K562 (cell line): ENCODE measurements at regions not wholly inside any gene's neighbourhood (a gene's known extent, or its start where the extent isn't known, plus 50 kb on each side); places are given as distances from the start of the nearest gene placed in this dataset.

Source experiments
- ATAC-seq: fragments of 200-7000 bp; cut with Tn5 transposase; 3 replicates; pipeline ENCODE4 v1.9.1; 2020; ENCODE audit warnings: moderate library complexity
- BruUV-seq: library from RNA; stranded (reverse); fragments of 400-500 nt; replicated peaks from 2 replicates; lab custom pipeline; 2021; lab: Mats Ljungman, UMichigan
- CTCF ChIA-PET: fragments of 300-600 bp; formaldehyde crosslinking; extraction: SDS; loops from one replicate; lab custom pipeline; 2021; ENCODE audit warnings: low intra/inter-chr PET ratio; lab: Yijun Ruan, JAX
- POLR2A ChIA-PET: fragments of 300-600, 350-650 bp; sonication (Branson Sonifier 250); formaldehyde crosslinking; extraction: SDS; loops from one replicate; lab custom pipeline; 2021; ENCODE audit warnings: antibody characterized with exemption, inconsistent platforms; lab: Yijun Ruan, JAX
- DNase-seq, 4 experiments: peaks; one replicate each; pipeline versions ENCODE4 v3.0.0 to v3.0.0-alpha.2; 2011 to 2018; ENCODE audit warnings: low spot score in 3 of 4, mixed read lengths in 3 of 4; ENCODE audit errors: extremely low read depth in 1 of 4
- FAIRE-seq: peaks from 2 replicates; lab custom pipeline; 2011; peaks lifted over from hg19 to GRCh38; lab: Jason Lieb, UNC
- H2AFZ ChIP-seq: 2 replicates; pipeline ENCODE4 v1.6.0; 2011; ENCODE audit warnings: low read depth, low read length, control low read depth, inconsistent platforms
- H3K27ac ChIP-seq: fragments of 200-600 bp; 3 replicates; pipeline ENCODE4 v1.8.0; 2011; ENCODE audit warnings: low read depth, mild to moderate bottlenecking, control low read depth, inconsistent platforms, low read length, moderate library complexity, mixed read lengths; ENCODE audit errors: extremely low read depth
- H3K27me3 ChIP-seq, 2 experiments: fragments of 300-600 bp in 1 of 2; 2 replicates in 1 of 2; 3 replicates in 1 of 2; pipeline versions ENCODE4 v1.6.0 to v1.8.0; 2011; ENCODE audit warnings: inconsistent platforms in 2 of 2, low read length in 2 of 2, mild to moderate bottlenecking in 1 of 2, mixed read lengths in 1 of 2, moderate library complexity in 1 of 2; ENCODE audit not compliant: control insufficient read depth in 2 of 2, insufficient read depth in 2 of 2
- H3K36me3 ChIP-seq: fragments of 300-600 bp; 3 replicates; pipeline ENCODE4 v1.8.0; 2011; ENCODE audit warnings: mild to moderate bottlenecking, low read length, inconsistent platforms; ENCODE audit not compliant: control insufficient read depth, insufficient read depth
- H3K4me1 ChIP-seq, 2 experiments: fragments of 200-600 bp in 1 of 2; replicated peaks in 1 of 2; 2 replicates in 1 of 2; 3 replicates in 1 of 2; pipeline versions ENCODE4 v1.5.1 to v1.8.0; 2011; ENCODE audit warnings: inconsistent platforms in 2 of 2, low read length in 2 of 2, mild to moderate bottlenecking in 1 of 2, mixed read lengths in 1 of 2, moderate library complexity in 1 of 2; ENCODE audit not compliant: control insufficient read depth in 2 of 2, insufficient read depth in 2 of 2
- H3K4me2 ChIP-seq: 2 replicates; pipeline ENCODE4 v1.6.1; 2011; ENCODE audit warnings: low read length, control low read depth, inconsistent platforms, mixed read lengths; ENCODE audit not compliant: insufficient read depth
- H3K4me3 ChIP-seq: fragments of 200-600 bp; sonication (generic), shearing (Covaris generic); 2 replicates; pipeline ENCODE4 v1.5.1; 2016; ENCODE audit warnings: control low read depth, inconsistent platforms
- H3K79me2 ChIP-seq: fragments of 200-600 bp; 3 replicates; pipeline ENCODE4 v1.8.0; 2011; ENCODE audit warnings: low read length, inconsistent platforms; ENCODE audit not compliant: control insufficient read depth, insufficient read depth
- H3K9ac ChIP-seq, 2 experiments: 2 replicates each; pipeline versions ENCODE4 v1.6.0 to v1.6.1; 2011; ENCODE audit warnings: low read depth in 2 of 2, low read length in 2 of 2, control low read depth in 1 of 2, inconsistent platforms in 1 of 2, mild to moderate bottlenecking in 1 of 2, mixed read lengths in 1 of 2; ENCODE audit not compliant: insufficient read depth in 1 of 2
- H3K9me1 ChIP-seq: one replicate; pipeline ENCODE4 v1.6.0; 2011; ENCODE audit warnings: inconsistent platforms, mild to moderate bottlenecking, low read length, moderate library complexity; ENCODE audit not compliant: control insufficient read depth, insufficient read depth
- H3K9me3 ChIP-seq: replicated peaks from 2 replicates; pipeline ENCODE4 v1.5.1; 2011; ENCODE audit warnings: low read depth, low read length, inconsistent platforms; ENCODE audit not compliant: control insufficient read depth, insufficient read depth
- H4K20me1 ChIP-seq: replicated peaks from 2 replicates; pipeline ENCODE4 v1.6.1; 2011; ENCODE audit warnings: low read length, inconsistent platforms, mixed read lengths; ENCODE audit not compliant: control insufficient read depth, insufficient read depth
- CBX8 ChIP-seq: fragments of 200-600 bp; sonication (generic); IDR thresholded peaks from 2 replicates; pipeline ENCODE4 v1.6.1; 2012; ENCODE audit warnings: borderline replicate concordance, mixed run types, low read depth, mild to moderate bottlenecking, moderate library complexity, mixed read lengths, low read length, control low read depth, inconsistent platforms; ENCODE audit not compliant: poor library complexity, severe bottlenecking; ENCODE audit errors: extremely low read depth
- DDX20 ChIP-seq: fragments of 450-650 bp; IDR thresholded peaks from 2 replicates; pipeline ENCODE4 v1.6.1; 2016; ENCODE audit warnings: missing genetic modification characterization, low read depth, mild to moderate bottlenecking, missing compliant biosample characterization, moderate library complexity
- HMGN3 ChIP-seq: IDR thresholded peaks from 2 replicates; pipeline ENCODE4 v1.6.1; 2011; ENCODE audit warnings: borderline replicate concordance, low read depth, mild to moderate bottlenecking, mixed read lengths, low read length; ENCODE audit not compliant: insufficient read length; ENCODE audit errors: extremely low read depth
- KDM1A ChIP-seq, 2 experiments: fragments of 450-650 bp; IDR thresholded peaks; 2 replicates each; pipeline ENCODE4 v1.6.1; 2016; ENCODE audit warnings: mild to moderate bottlenecking in 2 of 2
- KDM4B ChIP-seq, 2 experiments: fragments of 450-650 bp in 1 of 2; sonication (generic) in 1 of 2; IDR thresholded peaks; 2 replicates each; pipeline ENCODE4 v1.6.1; 2016 to 2017; ENCODE audit warnings: borderline replicate concordance in 2 of 2, antibody characterized with exemption in 1 of 2, low read depth in 1 of 2, mild to moderate bottlenecking in 1 of 2
- POU5F1 ChIP-seq: fragments of 150-350 bp; IDR thresholded peaks from 2 replicates; pipeline ENCODE4 v1.6.1; 2014; ENCODE audit warnings: borderline replicate concordance, low read length, low read depth, mild to moderate bottlenecking; ENCODE audit not compliant: partially characterized antibody
- RB1 ChIP-seq: fragments of 450-650 bp; IDR thresholded peaks from 2 replicates; pipeline ENCODE4 v1.6.1; 2017; ENCODE audit warnings: low read depth, mild to moderate bottlenecking
- RUNX1 ChIP-seq: sonication (generic); IDR thresholded peaks from 2 replicates; pipeline ENCODE4 v1.6.1; 2016; ENCODE audit warnings: antibody characterized with exemption, low read depth
- SREBF2 ChIP-seq: sonication (generic); formaldehyde crosslinking; IDR thresholded peaks from 2 replicates; pipeline ENCODE4 v1.4.0; 2020; ENCODE audit warnings: mild to moderate bottlenecking, missing genetic modification reagents
- SRF ChIP-seq, 2 experiments: fragments of 250-450, 450-650 bp in 1 of 2; sonication (Bioruptor Pico) in 1 of 2; sonication (generic) in 1 of 2; formaldehyde crosslinking; IDR thresholded peaks; 2 replicates each; pipeline versions ENCODE4 v1.5.0 to v1.5.1; 2020 to 2022; ENCODE audit warnings: mild to moderate bottlenecking in 1 of 2, missing genetic modification reagents in 1 of 2
- SRSF9 ChIP-seq: fragments of 200-400 bp; formaldehyde crosslinking; IDR thresholded peaks from 2 replicates; pipeline ENCODE4 v1.6.1; 2017; ENCODE audit warnings: low read depth, low read length, borderline replicate concordance
- ZBTB8A ChIP-seq: fragments of 450-650 bp; IDR thresholded peaks from 2 replicates; pipeline ENCODE4 v1.6.1; 2018; ENCODE audit warnings: mild to moderate bottlenecking, moderate library complexity; ENCODE audit not compliant: partially characterized antibody
- ZBTB9 ChIP-seq: fragments of 450-650 bp; formaldehyde crosslinking; IDR thresholded peaks from 2 replicates; pipeline ENCODE4 v1.4.0; 2020; ENCODE audit warnings: mild to moderate bottlenecking, moderate library complexity
- ZNF24 ChIP-seq: fragments of 450-650 bp; IDR thresholded peaks from 2 replicates; pipeline ENCODE4 v1.6.1; 2016
- ZNF384 ChIP-seq: IDR thresholded peaks from 2 replicates; pipeline ENCODE4 v1.6.1; 2012; ENCODE audit warnings: low read depth, low read length, improper control_type of control experiment
- ZNF445 ChIP-seq: fragments of 250-450 bp; sonication (Bioruptor Pico); IDR thresholded peaks from 2 replicates; pipeline ENCODE4 v1.4.0; 2020; ENCODE audit warnings: low read depth, mild to moderate bottlenecking, moderate library complexity
- WGBS: fragments of 100-300 bp; shearing (Covaris generic); methylation state at CpG from one replicate; pipeline ENCODE4 v1.1.6; 2016; ENCODE audit warnings: low coverage, mixed read lengths; ENCODE audit not compliant: insufficient coverage; ENCODE audit errors: missing lambda C conversion rate; 5-methylcytosine and 5-hydroxymethylcytosine counted together
- in situ Hi-C: fragments of 300-500 bp; cut with MboI; formaldehyde crosslinking; loops from 4 replicates; pipeline ENCODE4 v1.15.0; 2018; ENCODE audit warnings: inconsistent platforms, mixed read lengths
- intact Hi-C: fragments of 100-400 bp; cut with micrococcal nuclease; formaldehyde crosslinking; loops from 2 replicates; pipeline ENCODE4 v1.14.2; 2022
- TF ChIP-seq, protein P1 (sequence below), 2 experiments: fragments of 200-800 bp in 1 of 2; sonication (Bioruptor generic) in 1 of 2; sonication (generic) in 1 of 2; formaldehyde crosslinking in 1 of 2; IDR thresholded peaks in 1 of 2; conservative IDR thresholded peaks in 1 of 2; 2 replicates each; pipeline versions ENCODE4 v1.5.0 to v1.6.1; 2016 to 2020; ENCODE audit warnings: missing compliant biosample characterization in 1 of 2, missing genetic modification characterization in 1 of 2, missing genetic modification reagents in 1 of 2
- TF ChIP-seq, protein P2 (sequence below): fragments of 450-650 bp; IDR thresholded peaks from one replicate; pipeline ENCODE4 v1.6.1; 2018; ENCODE audit warnings: mild to moderate bottlenecking, moderate library complexity; ENCODE audit not compliant: partially characterized antibody

DNA sequence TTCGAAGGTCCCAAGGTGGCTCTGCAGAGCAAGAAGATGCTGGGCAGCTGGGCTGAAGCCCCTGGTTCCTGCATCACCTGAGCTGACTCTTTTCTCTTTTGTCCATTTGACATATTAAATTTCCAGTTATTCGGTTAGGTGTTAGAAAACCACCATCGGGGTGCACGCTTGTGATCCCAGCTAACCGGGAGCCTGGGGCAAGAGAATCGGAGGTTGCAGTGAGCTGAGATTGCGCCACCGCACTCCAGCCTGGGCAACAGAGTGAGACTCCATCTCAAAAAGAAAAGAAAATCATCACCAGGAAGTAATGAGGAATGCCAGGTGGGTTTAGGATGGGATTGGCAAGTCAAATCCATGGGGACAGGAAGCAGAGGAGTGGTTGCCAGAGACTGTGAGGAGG, 76.3 kb upstream of the ZC3H12A start:
- intact Hi-C loops, result no loop called here
- no peak for DNase-seq
- 1% methylated on average over 8 of the region's 8 CpGs for WGBS
- peaks cover 21 to 53% of the 10 kb centered on the region in 2 experiments; a peak in 3 of 5 replicates for H3K27me3 ChIP-seq
- no TSS peak for BruUV-seq
- POLR2A ChIA-PET, result no interaction called here
- in situ Hi-C loops, result no loop called here
- H3K4me1 ChIP-seq, result no peaks in the 10 kb centered on the region
- H3K36me3 ChIP-seq, result no peaks in the 10 kb centered on the region
- H3K4me3 ChIP-seq, result no peak overlapping the region
- no peak for FAIRE-seq
- no peaks in the 10 kb centered on the region for H3K79me2 ChIP-seq
- H2AFZ ChIP-seq, result no peak overlapping the region
- H3K9me3 ChIP-seq, result no peaks in the 10 kb centered on the region
- ATAC-seq, result no peak
- no peak overlapping the region for H3K9ac ChIP-seq
- no peak overlapping the region for H3K27ac ChIP-seq
- H4K20me1 ChIP-seq, result 0 out of 2 replicates have a peak, but pooled peaks cover 6% of the 10 kb centered on the region
- CTCF ChIA-PET, result no interaction called here
- no peak overlapping the region for H3K4me2 ChIP-seq
- H3K9me1 ChIP-seq, result peaks cover 3% of the 10 kb centered on the region
- no peak for TF ChIP-seq KDM4B (IDR thresholded peaks at IDR 0.05; ENCODE audit: borderline replicate concordance in 2 of 2, low read depth in 1 of 2)
- TF ChIP-seq ZBTB9 (CRISPR knock-in tag), result no peak
- no peak for TF ChIP-seq SRSF9
- TF ChIP-seq, protein P1, sequence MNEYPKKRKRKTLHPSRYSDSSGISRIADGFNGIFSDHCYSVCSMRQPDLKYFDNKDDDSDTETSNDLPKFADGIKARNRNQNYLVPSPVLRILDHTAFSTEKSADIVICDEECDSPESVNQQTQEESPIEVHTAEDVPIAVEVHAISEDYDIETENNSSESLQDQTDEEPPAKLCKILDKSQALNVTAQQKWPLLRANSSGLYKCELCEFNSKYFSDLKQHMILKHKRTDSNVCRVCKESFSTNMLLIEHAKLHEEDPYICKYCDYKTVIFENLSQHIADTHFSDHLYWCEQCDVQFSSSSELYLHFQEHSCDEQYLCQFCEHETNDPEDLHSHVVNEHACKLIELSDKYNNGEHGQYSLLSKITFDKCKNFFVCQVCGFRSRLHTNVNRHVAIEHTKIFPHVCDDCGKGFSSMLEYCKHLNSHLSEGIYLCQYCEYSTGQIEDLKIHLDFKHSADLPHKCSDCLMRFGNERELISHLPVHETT (CRISPR knock-in tag; conservative IDR thresholded peaks at IDR 0.05 in 1 of 2, IDR thresholded peaks at IDR 0.05 in 1 of 2), result no peak
- TF ChIP-seq DDX20 (tag), result no peak
- TF ChIP-seq CBX8, result no peak
- TF ChIP-seq ZNF445, result no peak
- no peak for TF ChIP-seq RB1
- TF ChIP-seq SREBF2 (CRISPR knock-in tag), result no peak
- no peak for TF ChIP-seq KDM1A (IDR thresholded peaks at IDR 0.05)
- no peak for TF ChIP-seq RUNX1
- no peak for TF ChIP-seq ZNF384
- TF ChIP-seq SRF (CRISPR knock-in tag; IDR thresholded peaks at IDR 0.05), result no peak
- TF ChIP-seq POU5F1, result no peak
- TF ChIP-seq HMGN3, result no peak
- TF ChIP-seq, protein P2, sequence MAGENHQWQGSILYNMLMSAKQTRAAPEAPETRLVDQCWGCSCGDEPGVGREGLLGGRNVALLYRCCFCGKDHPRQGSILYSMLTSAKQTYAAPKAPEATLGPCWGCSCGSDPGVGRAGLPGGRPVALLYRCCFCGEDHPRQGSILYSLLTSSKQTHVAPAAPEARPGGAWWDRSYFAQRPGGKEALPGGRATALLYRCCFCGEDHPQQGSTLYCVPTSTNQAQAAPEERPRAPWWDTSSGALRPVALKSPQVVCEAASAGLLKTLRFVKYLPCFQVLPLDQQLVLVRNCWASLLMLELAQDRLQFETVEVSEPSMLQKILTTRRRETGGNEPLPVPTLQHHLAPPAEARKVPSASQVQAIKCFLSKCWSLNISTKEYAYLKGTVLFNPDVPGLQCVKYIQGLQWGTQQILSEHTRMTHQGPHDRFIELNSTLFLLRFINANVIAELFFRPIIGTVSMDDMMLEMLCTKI, result no peak
- TF ChIP-seq ZBTB8A, result no peak
- TF ChIP-seq ZNF24, result no peak
